Activated CD4-positive, alpha-beta T cell treated with anti-CD3 and anti-CD28 coated beads, Interleukin-2, amount 50 U/mL, for 16 hours (primary cell): ENCODE measurements at regions not wholly inside any gene's neighbourhood (a gene's known extent, or its start where the extent isn't known, plus 50 kb on each side); places are given as distances from the start of the nearest gene placed in this dataset.

Source experiments
- DNase-seq: peaks from one replicate; pipeline ENCODE4 v3.0.0-alpha.2; 2020

DNA sequence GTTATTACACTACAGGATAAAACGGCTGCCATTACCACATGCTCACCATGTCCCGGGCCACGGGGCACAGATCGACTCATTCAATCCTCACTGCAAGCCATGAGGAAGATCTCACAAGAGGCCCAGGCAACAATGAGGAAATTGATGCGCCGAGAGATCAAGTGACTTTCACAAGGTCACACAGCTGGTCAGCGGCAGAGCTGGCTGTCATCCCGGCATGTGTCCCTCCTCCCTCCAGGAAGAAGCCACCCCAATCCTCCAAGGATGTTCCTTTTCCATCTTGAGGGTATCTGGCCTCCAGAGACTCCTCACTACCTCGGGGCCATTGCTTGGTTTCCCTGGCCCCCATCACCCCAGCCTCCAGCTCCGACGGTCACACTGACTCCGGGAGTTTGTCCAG lies 65.3 kb upstream of the GLI2 start:
- no peak for DNase-seq

DNA sequence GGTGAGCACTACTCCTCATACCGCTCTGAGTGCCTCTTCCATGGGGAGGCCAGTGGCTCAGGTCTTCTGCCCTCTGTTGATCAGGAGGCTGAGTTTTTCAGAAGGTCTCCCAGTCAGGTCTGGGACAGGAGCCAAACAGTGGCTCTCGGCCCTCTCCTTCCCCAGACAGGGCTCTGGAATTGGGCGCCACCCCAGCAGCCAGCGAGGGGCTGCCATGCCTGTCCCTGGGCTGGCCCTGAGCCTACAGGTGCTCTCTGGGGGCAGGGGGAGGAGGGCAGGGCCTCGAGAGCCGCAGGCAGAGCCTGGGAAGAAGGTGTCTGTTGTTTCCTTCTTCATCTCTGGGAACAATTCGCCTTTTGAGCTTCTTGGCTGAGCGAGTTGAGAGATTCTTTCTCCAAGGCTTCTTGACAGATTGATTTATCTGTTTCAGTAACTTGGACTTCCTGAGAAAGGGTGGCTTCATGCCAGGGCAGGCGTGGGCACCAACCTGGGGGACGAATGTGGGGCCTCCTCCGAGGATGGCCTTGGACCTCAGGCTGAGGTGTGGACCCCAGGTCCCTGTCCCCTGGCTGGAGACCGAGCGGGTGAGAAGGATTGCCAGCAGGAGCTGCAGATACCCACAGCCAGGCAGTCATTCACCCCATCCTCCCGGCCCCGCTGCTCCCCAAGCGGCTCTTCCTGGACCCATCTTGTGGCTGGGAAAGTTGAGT lies 64.7 kb upstream of the GLI2 start:
- DNase-seq = no peak

DNA sequence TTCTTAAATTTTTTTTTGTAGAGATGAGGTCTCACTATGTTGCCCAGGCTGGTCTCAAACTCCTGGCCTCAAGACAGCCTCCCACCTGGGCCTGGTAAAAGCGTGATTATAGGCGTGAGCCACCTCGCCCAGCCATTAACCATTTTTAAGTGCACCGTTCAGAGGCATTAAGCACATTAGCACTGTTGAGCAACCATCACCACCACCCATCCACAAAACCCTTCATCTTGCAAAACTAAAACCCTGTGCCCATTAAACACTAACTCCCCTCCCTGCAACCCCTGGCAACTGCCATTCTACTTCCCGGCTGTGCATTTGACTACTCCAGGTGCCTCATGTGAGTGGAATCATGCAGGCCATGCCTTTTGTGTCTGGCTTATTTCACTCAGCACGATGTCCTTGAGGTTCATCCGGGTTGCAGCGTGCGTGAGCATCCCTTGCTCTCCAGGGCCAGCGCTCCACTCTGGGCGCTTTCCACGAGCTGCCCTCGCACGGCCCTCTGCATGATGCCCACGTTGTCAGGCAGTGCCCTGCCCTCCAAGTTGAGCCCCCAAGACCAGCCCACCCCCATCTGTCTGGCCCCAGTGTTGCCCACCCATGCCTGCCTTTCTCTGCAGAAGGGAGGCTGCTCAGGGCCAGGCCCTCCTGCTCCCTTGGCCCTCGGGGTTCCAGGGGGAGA lies 63.0 kb upstream of the GLI2 start:
- DNase-seq = no peak

DNA sequence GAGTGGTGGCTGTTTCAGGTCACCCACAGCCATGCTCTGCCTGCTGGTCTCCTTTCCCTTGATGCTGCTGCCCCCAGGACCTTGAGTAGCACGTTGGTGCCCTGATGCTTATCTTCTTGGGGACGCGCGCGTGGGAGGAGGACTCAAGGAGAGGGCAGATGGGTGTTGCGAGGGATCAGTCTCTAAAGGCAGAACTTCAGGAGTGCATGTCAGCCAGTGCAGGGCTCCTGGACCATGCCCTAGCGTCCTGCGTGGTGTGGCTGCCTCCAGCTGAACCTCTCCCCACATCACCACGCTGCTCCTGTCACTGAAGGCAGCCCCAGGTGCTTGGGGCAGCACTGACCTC lies 62.5 kb upstream of the GLI2 start:
- DNase-seq = no peak

DNA sequence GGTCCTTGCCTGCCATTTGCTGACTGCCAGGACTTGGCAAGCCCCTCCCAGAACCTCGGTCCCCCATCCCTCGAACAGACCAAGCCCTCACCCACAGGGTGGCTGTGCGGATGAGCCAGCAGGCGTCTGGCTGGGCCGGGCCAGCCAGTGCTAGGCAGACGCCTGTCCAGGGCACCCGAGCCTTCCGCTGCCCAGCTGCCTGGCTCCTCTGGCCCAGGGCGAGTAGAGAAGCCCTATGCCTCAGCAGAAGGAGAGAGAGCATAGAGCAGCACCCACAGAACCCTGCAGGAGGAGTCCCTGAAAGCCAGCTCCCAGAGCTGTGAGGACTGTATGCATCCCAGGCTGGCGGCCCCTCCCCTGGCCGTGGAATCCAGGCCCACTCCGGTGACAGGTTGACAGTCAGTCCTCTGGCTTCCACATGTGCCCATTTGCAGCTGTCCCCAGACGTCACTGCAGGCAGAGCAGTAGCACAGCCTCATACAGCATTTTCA lies 62.1 kb upstream of the GLI2 start:
- DNase-seq = no peak

DNA sequence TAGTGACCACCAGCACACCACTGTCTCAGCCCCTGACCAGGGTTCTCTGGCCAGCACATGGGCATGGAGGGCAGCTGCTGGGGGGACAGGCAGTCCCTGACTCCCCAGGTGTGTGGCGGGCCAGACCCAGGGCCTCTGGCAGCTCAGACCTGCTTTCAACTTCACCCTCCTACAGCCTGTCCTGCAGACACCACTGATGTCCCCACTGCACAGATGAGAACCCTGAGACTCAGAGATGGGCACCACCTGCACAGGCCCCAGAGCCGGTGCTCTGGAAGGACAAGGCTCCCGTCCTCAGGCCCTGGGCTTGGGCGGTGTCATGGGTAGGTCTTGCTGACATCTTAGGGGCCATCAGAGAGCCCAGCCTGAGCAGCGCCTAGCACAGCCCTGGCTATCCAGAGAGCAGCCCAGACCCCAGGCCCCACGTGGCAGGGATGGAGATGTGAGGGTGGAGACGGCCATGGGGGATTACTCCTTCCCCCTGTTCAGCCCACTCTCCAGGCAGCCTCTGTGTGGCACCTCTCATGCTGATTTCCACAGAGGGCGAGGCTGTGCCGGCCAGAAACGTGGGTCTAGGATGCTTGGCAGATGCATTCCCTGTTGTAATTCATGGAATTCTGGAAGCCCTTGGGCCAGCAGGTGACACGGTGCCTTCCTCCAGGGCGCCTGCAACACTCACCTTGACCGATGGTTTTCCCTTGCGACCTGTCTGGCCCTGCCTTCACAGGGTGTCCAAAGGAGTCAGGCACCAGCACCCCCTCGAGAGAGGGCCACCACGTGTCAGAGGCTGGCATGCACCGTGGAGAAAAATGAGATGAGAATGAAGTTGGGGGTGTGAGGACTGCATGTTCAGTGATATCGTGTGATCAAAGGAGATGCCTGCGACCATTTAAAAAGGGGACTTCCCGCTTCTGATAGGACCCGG lies 61.2 kb upstream of the GLI2 start:
- DNase-seq = no peak

DNA sequence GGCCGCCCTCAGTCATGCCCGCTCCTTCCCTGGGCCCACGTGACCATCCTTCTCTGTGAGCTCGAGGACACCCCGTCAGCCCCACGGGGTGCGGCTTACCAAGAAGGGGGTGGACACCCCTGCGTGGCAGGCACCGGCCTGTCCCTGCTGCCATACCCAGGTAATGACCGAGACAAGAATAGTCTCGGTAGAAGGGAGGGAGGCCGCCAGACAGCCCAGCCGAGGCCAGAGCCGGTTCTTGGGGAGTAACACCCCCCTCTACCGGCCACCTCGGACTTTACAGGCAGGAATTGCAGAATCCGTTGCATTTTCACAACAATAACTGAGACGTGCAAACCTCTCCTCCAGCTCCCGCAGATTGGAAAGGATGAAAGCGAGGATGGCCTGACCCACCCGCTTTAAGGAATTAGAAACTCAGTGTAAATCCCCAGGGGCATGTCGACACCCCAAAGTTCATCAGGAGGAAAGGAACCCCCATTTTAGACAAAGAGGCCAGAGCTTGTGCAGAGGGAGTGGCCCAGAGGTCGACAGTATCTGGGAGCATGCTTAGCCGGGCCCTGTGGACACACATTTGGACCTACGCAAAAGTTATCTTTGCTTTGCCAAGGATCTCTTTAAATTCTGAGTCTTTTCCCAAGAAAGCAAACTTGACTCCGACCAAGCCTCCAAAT lies 60.1 kb upstream of the GLI2 start:
- DNase-seq = peak; percentile 41

DNA sequence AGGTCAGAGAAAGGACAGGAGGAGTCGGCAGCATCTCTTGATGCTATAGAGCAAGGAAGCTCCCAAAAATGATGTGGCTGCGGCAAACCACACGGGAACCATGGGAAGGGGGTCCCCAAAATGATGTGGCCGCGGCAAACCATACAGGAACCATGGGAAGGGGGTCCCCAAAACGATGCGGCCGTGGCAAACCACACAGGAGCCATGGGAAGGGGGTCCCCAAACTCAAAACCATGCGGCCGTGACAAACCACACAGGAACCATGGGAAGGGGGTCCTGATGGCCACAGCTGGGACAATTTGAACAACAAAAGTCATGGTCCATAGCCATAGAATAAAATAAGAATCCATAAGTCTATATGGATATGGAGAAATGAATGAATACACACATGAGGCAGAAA lies 58.4 kb upstream of the GLI2 start:
- DNase-seq = no peak

DNA sequence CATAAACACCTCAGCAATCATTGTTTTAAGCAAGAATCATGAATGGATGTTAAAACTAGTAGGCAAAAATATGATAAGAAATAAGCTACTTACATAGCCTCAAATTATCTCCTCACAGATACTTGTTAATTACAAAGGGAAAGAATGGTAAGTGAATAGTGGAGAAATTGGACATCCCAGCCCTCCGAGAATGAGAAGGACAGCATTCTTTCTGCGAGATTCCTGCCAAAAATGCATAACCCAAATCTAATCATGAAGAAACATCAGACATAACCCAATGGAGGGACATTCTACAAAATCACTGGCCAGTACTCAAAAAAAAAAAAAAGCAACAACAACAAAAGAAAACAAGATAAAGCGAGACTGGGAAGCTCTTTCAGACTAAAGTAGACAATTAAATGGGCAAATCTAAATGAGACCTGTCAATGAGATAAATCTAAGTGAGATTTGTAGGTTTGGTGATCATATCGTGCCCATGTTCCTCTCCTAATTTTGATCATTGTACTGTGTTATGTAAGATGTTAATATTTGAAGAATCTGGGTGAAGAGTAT lies 57.9 kb upstream of the GLI2 start:
- DNase-seq = no peak

DNA sequence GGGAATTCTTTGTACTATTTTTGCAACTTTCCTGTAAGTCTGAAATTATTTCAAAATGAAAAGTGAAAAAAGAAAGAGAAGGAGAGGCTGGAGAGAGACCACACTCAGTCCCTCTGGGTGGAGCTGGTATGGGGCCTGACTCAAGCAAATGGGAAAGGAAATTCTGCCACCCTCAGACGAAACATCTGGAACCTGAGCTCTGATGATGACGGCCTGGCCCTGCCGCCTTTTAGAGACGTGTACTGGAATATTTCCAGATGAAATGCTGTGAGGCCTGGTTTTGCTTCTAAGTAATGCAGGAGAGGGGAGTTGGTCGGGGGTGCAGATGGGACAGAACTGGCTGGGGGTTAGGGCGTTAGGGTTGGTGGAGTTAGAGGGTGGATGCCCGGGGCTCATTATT lies 57.4 kb upstream of the GLI2 start:
- DNase-seq = no peak

DNA sequence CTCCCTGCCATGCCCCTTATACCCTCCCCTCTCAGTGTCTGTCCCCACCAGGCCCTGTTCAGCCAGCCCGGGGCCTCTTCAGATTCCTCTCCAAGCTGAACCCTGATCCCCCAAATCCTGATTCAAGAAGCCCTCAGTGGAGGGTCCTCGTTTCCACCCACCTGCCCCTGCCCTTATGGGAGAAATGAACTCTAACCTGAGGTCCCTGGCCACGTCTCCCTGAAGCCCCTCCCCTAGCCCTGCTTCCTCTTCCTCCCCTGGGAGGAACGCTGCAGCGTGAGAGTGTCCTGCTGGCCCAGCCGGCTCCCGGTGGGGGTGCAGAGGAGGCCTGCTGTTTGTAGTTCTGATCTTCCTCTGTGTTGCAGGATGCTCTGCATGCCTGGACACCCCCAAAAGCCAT lies 56.7 kb upstream of the GLI2 start:
- DNase-seq = no peak

DNA sequence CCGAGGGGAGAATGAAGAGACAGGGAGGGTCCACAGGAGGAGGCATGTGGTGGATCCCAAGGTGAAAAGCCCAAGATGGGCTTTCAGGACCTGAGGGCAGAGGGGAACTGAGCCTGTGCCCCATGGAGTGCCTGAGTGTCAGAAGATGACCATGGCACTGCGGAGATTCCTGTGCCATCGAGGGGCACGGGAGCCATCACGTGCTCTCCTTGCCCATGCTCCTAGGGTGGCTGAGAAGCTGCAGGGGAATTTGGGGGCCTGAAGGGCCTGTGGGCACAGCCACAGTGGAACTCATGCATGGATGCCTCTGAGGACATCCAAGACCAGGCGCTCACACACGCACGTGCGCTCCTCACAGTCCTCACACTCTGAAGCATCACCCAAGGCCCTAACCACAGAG lies 56.1 kb upstream of the GLI2 start:
- DNase-seq = no peak

DNA sequence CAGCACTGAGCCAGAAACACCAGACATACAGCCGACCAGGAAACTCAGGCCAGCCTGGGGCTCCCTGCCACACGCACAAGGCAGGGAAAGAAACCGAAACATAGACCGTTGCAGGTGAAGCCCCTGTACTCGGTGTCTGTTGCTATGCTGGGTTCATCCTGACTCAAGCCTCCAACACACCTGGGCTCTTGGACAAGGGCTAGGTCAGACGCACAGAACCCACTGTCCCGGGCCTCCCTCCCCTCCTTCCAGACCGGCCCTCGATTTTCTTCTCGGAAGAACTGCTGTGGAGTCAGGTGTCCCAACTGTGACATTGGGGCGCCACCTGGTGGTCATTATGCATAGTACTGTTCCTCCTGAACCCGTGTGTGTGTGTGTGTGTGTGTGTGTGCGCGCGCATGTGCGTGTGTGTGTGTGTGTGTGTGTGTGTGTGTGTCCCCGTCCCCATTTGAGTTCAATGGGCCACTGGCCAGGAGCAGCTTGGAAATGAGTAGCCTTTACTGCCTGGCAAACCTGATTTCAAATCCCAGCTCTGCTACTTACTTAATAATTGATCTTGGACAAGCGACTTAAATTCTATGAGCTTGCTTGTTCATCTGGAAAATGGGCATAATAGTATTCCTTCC lies 55.4 kb upstream of the GLI2 start:
- peak; percentile 71 for DNase-seq

DNA sequence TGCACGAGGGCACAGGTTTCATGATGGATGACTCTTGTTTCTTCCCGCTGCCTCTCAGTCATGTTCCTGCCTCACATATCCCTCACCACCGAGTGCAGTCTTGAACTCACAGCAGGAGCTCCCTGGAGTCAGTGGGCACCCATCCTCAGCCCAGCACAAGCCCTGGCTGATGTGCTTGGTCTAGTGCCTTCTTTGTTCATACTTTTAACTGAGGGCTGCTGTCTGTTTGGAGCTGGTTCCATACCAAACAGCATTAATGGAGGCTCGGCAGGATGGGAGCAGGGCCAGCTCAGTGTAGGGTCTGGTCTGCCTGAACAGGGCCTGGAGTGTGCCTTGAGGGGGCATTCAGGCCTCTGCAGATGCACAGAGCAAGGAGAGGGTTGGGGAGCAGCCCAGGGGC lies 54.5 kb upstream of the GLI2 start:
- DNase-seq = no peak

DNA sequence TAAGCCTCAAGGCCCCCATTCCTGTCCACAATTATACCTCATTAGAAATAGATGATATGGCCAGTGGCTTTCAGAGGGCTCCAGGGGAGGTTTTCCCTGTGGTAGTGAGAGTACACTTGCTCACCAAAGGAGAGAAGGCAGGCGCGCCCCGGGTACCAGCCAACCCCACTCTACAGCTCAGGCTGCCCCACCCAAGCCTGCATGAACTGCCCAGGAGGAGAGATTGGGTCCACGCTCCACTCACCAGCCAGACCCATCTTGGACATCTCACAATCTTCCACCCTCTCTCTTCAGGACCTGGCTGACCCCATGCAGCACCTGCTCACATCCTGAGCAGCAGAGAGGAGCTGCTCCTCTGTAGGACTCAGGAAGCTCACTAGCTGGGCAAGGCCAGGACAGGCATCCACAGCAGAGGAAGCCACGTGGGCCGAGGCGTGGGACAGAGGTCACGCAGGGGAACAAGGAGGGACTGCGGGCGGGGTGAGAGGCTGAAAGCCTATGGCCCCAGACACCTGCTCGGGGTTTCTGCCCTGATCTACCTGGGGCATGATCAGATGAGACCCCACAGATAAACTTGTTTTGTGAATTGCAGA lies 53.9 kb upstream of the GLI2 start:
- DNase-seq = no peak

DNA sequence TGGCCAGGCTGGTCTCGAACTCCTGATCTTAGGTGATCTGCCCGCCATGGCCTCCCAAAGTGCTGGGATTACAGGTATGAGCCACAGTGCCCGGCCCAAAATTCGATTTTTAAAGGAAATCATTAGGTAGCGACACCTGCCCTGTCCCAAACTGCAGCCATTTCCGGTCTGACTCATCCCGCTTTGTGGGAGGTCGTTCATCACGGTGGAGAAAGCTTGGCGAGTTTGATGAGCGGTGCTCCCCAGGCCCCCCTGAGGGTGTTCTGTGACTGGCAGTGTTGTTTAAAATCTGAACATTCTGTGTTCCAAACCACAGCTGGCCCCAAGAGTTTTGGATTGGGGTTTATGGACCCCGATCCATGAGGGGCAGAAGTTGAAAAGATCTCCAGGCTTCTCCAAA lies 53.0 kb upstream of the GLI2 start:
- DNase-seq = no peak

DNA sequence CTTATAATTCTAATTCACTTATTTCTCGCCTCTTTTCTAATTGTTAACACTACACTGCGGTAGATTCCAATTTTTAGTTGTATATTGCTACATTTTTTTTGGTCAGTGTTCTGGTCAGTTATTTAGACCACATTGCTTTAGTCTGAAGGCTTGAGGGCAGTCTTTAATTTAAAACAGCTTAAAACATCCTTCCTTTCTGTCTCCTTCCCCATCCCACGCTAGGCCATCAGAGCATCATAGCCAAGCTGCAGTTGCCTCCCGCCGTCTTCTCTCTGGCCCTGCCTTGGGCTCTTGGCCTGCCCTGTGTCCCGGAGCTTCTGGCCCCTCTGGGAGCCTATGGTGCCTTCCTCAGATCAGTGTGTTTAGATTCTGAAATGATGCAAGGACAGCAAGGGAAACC lies 52.6 kb upstream of the GLI2 start:
- no peak for DNase-seq

DNA sequence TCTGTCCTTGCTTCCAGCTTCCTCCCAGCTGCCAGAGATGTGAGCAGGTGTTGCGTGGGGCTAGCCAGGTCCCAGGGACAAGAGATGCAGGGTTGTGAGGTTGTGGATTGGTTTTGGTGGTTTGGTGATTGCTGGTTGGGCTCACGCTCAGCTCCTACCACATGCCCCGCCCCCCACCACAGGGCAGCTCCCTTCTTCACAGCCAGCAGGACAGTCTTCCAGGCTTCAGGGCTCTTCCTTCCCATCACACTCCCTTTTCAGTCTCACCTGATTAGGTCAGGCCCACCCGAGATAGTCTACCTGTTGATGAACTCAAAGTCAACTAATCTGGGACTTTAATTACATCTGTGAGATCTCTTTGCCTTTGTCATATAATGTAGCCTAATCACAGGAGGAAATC lies 52.0 kb upstream of the GLI2 start:
- no peak for DNase-seq

DNA sequence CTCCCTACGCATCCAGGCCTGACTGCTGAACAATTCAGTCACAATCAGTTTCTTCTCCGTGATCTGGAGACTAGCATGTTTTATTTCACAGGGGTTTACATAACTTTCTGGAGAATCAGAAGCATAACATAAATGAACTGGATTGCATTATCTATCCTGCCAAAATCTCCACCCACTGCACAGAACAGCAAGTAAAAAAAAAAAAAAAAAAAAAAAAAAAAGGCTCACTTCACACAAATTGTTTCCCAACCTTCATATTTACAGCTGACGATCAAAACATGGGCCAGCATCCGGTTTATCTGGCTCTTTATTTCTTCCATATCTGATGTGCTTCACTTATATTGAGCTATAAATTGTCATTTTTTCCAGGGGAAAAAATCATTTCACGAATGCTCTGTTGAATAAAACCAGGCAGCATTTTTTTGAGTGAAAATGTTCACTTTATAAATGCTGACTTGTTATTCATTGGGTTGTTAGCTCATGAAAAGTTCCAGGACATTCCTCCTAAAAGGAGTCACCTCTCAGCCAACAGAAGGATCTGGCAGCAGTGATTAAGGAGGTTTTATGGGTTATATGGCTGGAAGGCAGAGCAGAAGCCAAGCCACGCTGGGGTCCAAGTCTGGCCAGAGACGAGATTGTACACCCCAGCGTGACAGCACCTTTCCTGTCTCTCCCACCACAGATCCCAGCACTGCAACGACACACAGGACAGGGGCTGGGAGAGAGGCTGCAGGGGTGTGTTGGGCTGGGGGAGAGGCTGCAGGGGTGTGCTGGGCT lies 51.2 kb upstream of the GLI2 start:
- no peak for DNase-seq

DNA sequence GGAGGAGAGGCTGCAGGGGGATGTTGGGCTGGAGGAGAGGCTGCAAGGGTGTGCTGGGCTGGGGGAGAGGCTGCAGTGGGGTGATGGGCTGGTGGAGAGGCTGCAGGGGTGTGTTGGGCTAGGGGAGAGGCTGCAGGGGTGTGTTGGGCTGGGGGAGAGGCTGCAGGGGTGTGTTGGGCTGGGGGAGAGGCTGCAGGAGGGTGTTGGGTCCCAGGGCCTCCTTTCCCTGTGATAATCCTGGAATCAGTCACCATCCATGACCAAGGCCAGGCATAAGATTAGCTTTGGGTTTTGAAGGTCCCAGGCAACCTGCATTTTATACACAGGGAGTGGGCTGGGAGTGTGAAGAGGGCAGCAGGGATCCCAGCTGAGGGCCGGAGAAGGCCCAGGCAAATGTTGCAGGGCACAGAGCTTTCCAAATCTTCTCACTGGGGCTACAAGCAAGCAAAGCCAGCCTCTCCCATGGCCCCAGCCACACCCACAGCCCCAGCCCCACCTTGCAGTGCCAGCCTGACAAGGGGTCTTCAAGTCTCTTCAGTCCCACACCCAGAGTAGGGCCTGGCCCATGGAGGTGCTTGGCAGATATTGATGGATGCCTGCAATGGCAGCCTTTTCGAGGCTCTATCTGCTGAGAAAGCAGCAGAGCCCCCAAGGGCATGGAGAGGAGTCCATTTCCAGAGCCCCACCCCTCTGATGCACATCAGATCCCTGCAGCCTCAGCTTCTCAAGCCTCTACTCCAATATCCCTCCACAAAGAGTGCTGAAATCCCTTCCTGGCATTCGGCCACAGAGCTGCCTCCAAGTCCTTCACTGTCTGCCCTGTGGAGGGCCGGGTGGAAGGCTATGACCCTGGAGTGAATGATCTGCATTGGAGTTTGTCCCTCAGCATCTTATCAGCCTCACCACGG lies 50.3 kb upstream of the GLI2 start:
- no peak for DNase-seq
